Psoas muscle (tissue), 7 donors: ENCODE measurements at regions not wholly inside any gene's neighbourhood (a gene's known extent, or its start where the extent isn't known, plus 50 kb on each side); places are given as distances from the start of the nearest gene placed in this dataset.

Source experiments
- ATAC-seq, 4 donors: fragments of 200-7000 bp; cut with Tn5 transposase; one replicate each; pipeline ENCODE4 v1.9.1; 2020; ENCODE audit warnings: moderate library complexity in 3 of 4, mild to moderate bottlenecking in 2 of 4
- DNase-seq, 2 donors: peaks; one replicate each; pipeline ENCODE4 v3.0.0-alpha.2; 2020
- H3K27ac ChIP-seq: fragments of 200-600 bp; one replicate; pipeline ENCODE4 v1.8.0; 2022
- H3K27me3 ChIP-seq, 3 donors: fragments of 200-600 bp in 1 of 3; one replicate each; pipeline versions ENCODE4 v1.6.1 to v1.8.0; 2013 to 2022; ENCODE audit warnings: low read length in 2 of 3, mild to moderate bottlenecking in 2 of 3, moderate library complexity in 1 of 3; ENCODE audit not compliant: insufficient read depth in 3 of 3
- H3K36me3 ChIP-seq, 2 donors: fragments of 200-600 bp in 1 of 2; one replicate each; pipeline versions ENCODE4 v1.6.1 to v1.8.0; 2013 to 2022; ENCODE audit warnings: low read depth in 1 of 2, mild to moderate bottlenecking in 1 of 2, moderate library complexity in 1 of 2; ENCODE audit not compliant: insufficient read depth in 1 of 2
- H3K4me1 ChIP-seq: fragments of 200-600 bp; one replicate; pipeline ENCODE4 v1.8.0; 2022
- H3K4me3 ChIP-seq: fragments of 200-600 bp; one replicate; pipeline ENCODE4 v1.8.0; 2022; ENCODE audit warnings: mild to moderate bottlenecking
- H3K9me3 ChIP-seq: fragments of 200-600 bp; one replicate; pipeline ENCODE4 v1.8.0; 2022
- CTCF ChIP-seq: fragments of 200-600 bp; IDR thresholded peaks from one replicate; pipeline ENCODE4 v1.8.0; 2022; ENCODE audit warnings: antibody characterized with exemption
- WGBS, 3 donors: extraction: QIAGEN DNeasy Blood & Tissue Kit; methylation state at CpG; one replicate each; pipeline versions ENCODE4 v1.1.6 to v1.1.7; 2013; 5-methylcytosine and 5-hydroxymethylcytosine counted together
- intact Hi-C, 2 donors: fragments of 100-400 bp; cut with DNase I; formaldehyde crosslinking; loops; one replicate each; pipeline versions ENCODE4 v1.11.0 to v1.14.2; 2022
- donor health status: healthy with polysubstance abuse.
- donor health status: DM: no; HTN: no; CAD: no; lungs with moderate emphysema.
- donor health status: Bipolar disorder and iron deficiency.
- donor health status: healthy.
- donor health status: DM: yes; HTN: yes; CAD: no.
- donor health status: DM: no; HTN: no; CAD: no.
- donor health status: DM: yes; HTN: yes; CAD: no.

- intact Hi-C loops, result no loop called here
- Histone ChIP-seq H3K9me3 (no peaks in the 10 kb centered on the region), H3K4me1 (no peaks in the 10 kb centered on the region), H3K4me3 (no peak overlapping the region), H3K27me3 (no peaks in the 10 kb centered on the region), H3K36me3 (no peaks in the 10 kb centered on the region), H3K27ac (no peak overlapping the region)
- WGBS, 3 donors, result 20 to 30% (median 22%) methylated on average over 4 of the region's 4 CpGs
- DNase-seq, result no peak
- ATAC-seq, result no peak
- TF ChIP-seq CTCF, result no peak
Measured at GRCh38 chr18:78447211-78447610, 532.4 kb upstream of the SALL3 start.

- DNase-seq, result no peak
- ATAC-seq, result no peak
- Histone ChIP-seq H3K36me3 (no peaks in the 10 kb centered on the region), H3K4me3 (no peak overlapping the region), H3K9me3 (no peaks in the 10 kb centered on the region), H3K4me1 (no peaks in the 10 kb centered on the region), H3K27me3 (no peaks in the 10 kb centered on the region), H3K27ac (no peak overlapping the region)
- TF ChIP-seq CTCF, result no peak
- intact Hi-C loops, result no loop called here
- WGBS, 3 donors, result 28 to 44% (median 38%) methylated on average over 5 of the region's 5 CpGs
Measured at GRCh38 chr18:78448106-78448505, 531.5 kb upstream of the SALL3 start.

GRCh38 chr18:78448591-78448990 lies 531.0 kb upstream of the SALL3 start:
- intact Hi-C loops, result no loop called here
- ATAC-seq (no peak), DNase-seq (no peak)
- H3K27me3 ChIP-seq, result no peaks in the 10 kb centered on the region
- TF ChIP-seq CTCF, result no peak
- WGBS, 3 donors, result 77 to 84% (median 78%) methylated on average over 3 of the region's 3 CpGs
- H3K9me3 ChIP-seq, result no peaks in the 10 kb centered on the region
- H3K36me3 ChIP-seq, result no peaks in the 10 kb centered on the region
- H3K27ac ChIP-seq, result no peak overlapping the region
- H3K4me1 ChIP-seq, result no peaks in the 10 kb centered on the region
- no peak overlapping the region for H3K4me3 ChIP-seq

- ATAC-seq (no peak), DNase-seq (no peak)
- no peaks in the 10 kb centered on the region for H3K4me1 ChIP-seq
- WGBS, 3 donors, result 65 to 75% (median 69%) methylated on average over 9 of the region's 9 CpGs
- H3K9me3 ChIP-seq, result no peaks in the 10 kb centered on the region
- no peaks in the 10 kb centered on the region for H3K36me3 ChIP-seq
- no peak overlapping the region for H3K27ac ChIP-seq
- TF ChIP-seq CTCF, result no peak
- no peaks in the 10 kb centered on the region for H3K27me3 ChIP-seq
- intact Hi-C loops, result no loop called here
- H3K4me3 ChIP-seq, result no peak overlapping the region
Measured at GRCh38 chr18:78454221-78454620, 525.4 kb upstream of the SALL3 start.

- DNase-seq (no peak), ATAC-seq (no peak)
- Histone ChIP-seq H3K9me3 (no peaks in the 10 kb centered on the region), H3K36me3 (no peaks in the 10 kb centered on the region), H3K4me3 (no peak overlapping the region), H3K27me3 (no peaks in the 10 kb centered on the region), H3K4me1 (no peaks in the 10 kb centered on the region), H3K27ac (no peak overlapping the region)
- intact Hi-C loops, result no loop called here
- no peak for TF ChIP-seq CTCF
- 85 to 90% (median 86%) methylated on average over 5 of the region's 5 CpGs for WGBS, 3 donors
Measured at GRCh38 chr18:78455386-78455785, 524.2 kb upstream of the SALL3 start.
